DOHH2 (cell line): ENCODE measurements at regions not wholly inside any gene's neighbourhood (a gene's known extent, or its start where the extent isn't known, plus 50 kb on each side); places are given as distances from the start of the nearest gene placed in this dataset.

Experiments
- CTCF ChIP-seq: fragments of 200-600 bp; sonication (generic); IDR thresholded peaks from one replicate; pipeline ENCODE4 v1.5.1; 2014; ENCODE audit warnings: antibody characterized with exemption, mild to moderate bottlenecking, low read depth, low read length; ENCODE audit not compliant: poor library complexity, severe bottlenecking
- EZH2phosphoT487 ChIP-seq: fragments of 200-600 bp; sonication (generic); IDR thresholded peaks from 2 replicates; pipeline ENCODE4 v1.6.1; 2017; ENCODE audit warnings: borderline replicate concordance, mild to moderate bottlenecking, antibody characterized with exemption, low read length, moderate library complexity, mixed read lengths

- TF ChIP-seq CTCF (no peak), EZH2phosphoT487 (no peak)
Measured at GRCh38 chr1:188846468-188846867, 1631.2 kb downstream of the BRINP3 start.
